ENCODE measurements at regions not wholly inside any gene's neighbourhood (a gene's known extent, or its start where the extent isn't known, plus 50 kb on each side); places are given as distances from the start of the nearest gene placed in this dataset.

GRCh38 chr10:27391325-27391724, 112.8 kb upstream of the RAB18 start:
- Histone ChIP-seq H3K4me3 (ENCODE audit: low read length) (no peak overlapping the region), H3F3A (ENCODE audit: control insufficient read depth, insufficient read depth) (no peaks in the 10 kb centered on the region), H3K27ac (ENCODE audit: low read depth, low read length) (no peak overlapping the region), H3K9me2 (replicated peaks; ENCODE audit: control insufficient read depth, low read length) (no peaks in the 10 kb centered on the region), H3K9me3 (ENCODE audit: control insufficient read depth, insufficient read depth, low read length) (peaks cover 6% of the 10 kb centered on the region; the same call in 1 of the 2 replicates), H3K4me2 (ENCODE audit: low read length) (no peak overlapping the region), H4K20me1 (ENCODE audit: control insufficient read depth, insufficient read depth, low read depth, low read length) (no peaks in the 10 kb centered on the region), H3K79me2 (ENCODE audit: control insufficient read depth, low read length) (no peaks in the 10 kb centered on the region), H3K4me1 (ENCODE audit: control insufficient read depth, low read length) (no peaks in the 10 kb centered on the region), H3K36me3 (ENCODE audit: control insufficient read depth, low read length) (no peaks in the 10 kb centered on the region), H3K27me3 (ENCODE audit: control insufficient read depth, low read length) (peaks cover 14% of the 10 kb centered on the region)
- TF ChIP-seq EZH2phosphoT487 (IDR thresholded peaks at IDR 0.05; ENCODE audit: borderline replicate concordance, low read length) (no peak), CTCF (IDR thresholded peaks at IDR 0.05; ENCODE audit: low read depth, low read length, poor library complexity, severe bottlenecking) (no peak)

- H3K27ac ChIP-seq (ENCODE audit: low read depth, low read length) = no peak overlapping the region
- TF ChIP-seq EZH2phosphoT487 (IDR thresholded peaks at IDR 0.05; ENCODE audit: borderline replicate concordance, low read length) (no peak), CTCF (IDR thresholded peaks at IDR 0.05; ENCODE audit: low read depth, low read length, poor library complexity, severe bottlenecking) (no peak)
These were observed 113.4 kb upstream of the RAB18 start for GRCh38 chr10:27390681-27391080.

GRCh38 chr10:27388761-27389399, 115.2 kb upstream of the RAB18 start:
- H3K9me2 ChIP-seq (replicated peaks; ENCODE audit: control insufficient read depth, low read length) = no peaks in the 10 kb centered on the region
- H3K79me2 ChIP-seq (ENCODE audit: control insufficient read depth, low read length) = no peaks in the 10 kb centered on the region
- H3K27ac ChIP-seq (ENCODE audit: low read depth, low read length) = no peak overlapping the region
- peaks cover 16% of the 10 kb centered on the region for H3K27me3 ChIP-seq (ENCODE audit: control insufficient read depth, low read length)
- H3K9me3 ChIP-seq (ENCODE audit: control insufficient read depth, insufficient read depth, low read length) = peaks cover 6% of the 10 kb centered on the region; the same call in 1 of the 2 replicates
- H3K36me3 ChIP-seq (ENCODE audit: control insufficient read depth, low read length) = no peaks in the 10 kb centered on the region
- no peak overlapping the region for H3K4me2 ChIP-seq (ENCODE audit: low read length)
- no peaks in the 10 kb centered on the region for H4K20me1 ChIP-seq (ENCODE audit: control insufficient read depth, insufficient read depth, low read depth, low read length)
- TF ChIP-seq EZH2phosphoT487 (IDR thresholded peaks at IDR 0.05; ENCODE audit: borderline replicate concordance, low read length) (no peak), CTCF (IDR thresholded peaks at IDR 0.05; ENCODE audit: low read depth, low read length, poor library complexity, severe bottlenecking) (no peak)
- no peak overlapping the region for H3K4me3 ChIP-seq (ENCODE audit: low read length)
- no peaks in the 10 kb centered on the region for H3F3A ChIP-seq (ENCODE audit: control insufficient read depth, insufficient read depth)
- no peaks in the 10 kb centered on the region for H3K4me1 ChIP-seq (ENCODE audit: control insufficient read depth, low read length)

More at GRCh38 chr10:27390681-27391080, 113.4 kb upstream of the RAB18 start:
- Histone ChIP-seq H4K20me1 (ENCODE audit: control insufficient read depth, insufficient read depth, low read depth, low read length) (no peaks in the 10 kb centered on the region), H3K27me3 (ENCODE audit: control insufficient read depth, low read length) (peaks cover 16% of the 10 kb centered on the region), H3K79me2 (ENCODE audit: control insufficient read depth, low read length) (no peaks in the 10 kb centered on the region), H3K4me1 (ENCODE audit: control insufficient read depth, low read length) (no peaks in the 10 kb centered on the region), H3K4me3 (ENCODE audit: low read length) (no peak overlapping the region), H3F3A (ENCODE audit: control insufficient read depth, insufficient read depth) (no peaks in the 10 kb centered on the region), H3K9me3 (ENCODE audit: control insufficient read depth, insufficient read depth, low read length) (peaks cover 6% of the 10 kb centered on the region; the same call in 1 of the 2 replicates), H3K4me2 (ENCODE audit: low read length) (no peak overlapping the region), H3K9me2 (replicated peaks; ENCODE audit: control insufficient read depth, low read length) (no peaks in the 10 kb centered on the region), H3K36me3 (ENCODE audit: control insufficient read depth, low read length) (no peaks in the 10 kb centered on the region)

All from DOHH2 (cell line).